Vagina (tissue), 2 donors: ENCODE measurements at regions not wholly inside any gene's neighbourhood (a gene's known extent, or its start where the extent isn't known, plus 50 kb on each side); places are given as distances from the start of the nearest gene placed in this dataset.

Experiments
- CTCF ChIP-seq, 3 experiments: fragments of 450-650 bp in 2 of 3; fragments of 200-600 bp in 1 of 3; sonication (generic) in 1 of 3; IDR thresholded peaks; one replicate each; pipeline ENCODE4 v1.5.1; 2017 to 2019; ENCODE audit warnings: antibody characterized with exemption in 3 of 3, mild to moderate bottlenecking in 2 of 3, moderate library complexity in 2 of 3
- POLR2AphosphoS5 ChIP-seq, 2 donors: sonication (generic); formaldehyde crosslinking; IDR thresholded peaks; one replicate each; pipeline ENCODE4 v1.9.0; 2017; ENCODE audit warnings: antibody characterized with exemption in 2 of 2, mild to moderate bottlenecking in 2 of 2, low read depth in 1 of 2; ENCODE audit not compliant: insufficient read depth in 1 of 2

- no peak for TF ChIP-seq CTCF (IDR thresholded peaks at IDR 0.05)
- TF ChIP-seq POLR2AphosphoS5 (IDR thresholded peaks at IDR 0.05; ENCODE audit: insufficient read depth in 1 of 2, low read depth in 1 of 2), result no peak
Observed at GRCh38 chrX:69424910-69425309, 79.2 kb upstream of the NALF2 start.
